ENCODE measurements at regions not wholly inside any gene's neighbourhood (a gene's known extent, or its start where the extent isn't known, plus 50 kb on each side); places are given as distances from the start of the nearest gene placed in this dataset.
A peak's percentile ranks its signal among the peaks of the same experiment; 100 is the strongest.

DNA sequence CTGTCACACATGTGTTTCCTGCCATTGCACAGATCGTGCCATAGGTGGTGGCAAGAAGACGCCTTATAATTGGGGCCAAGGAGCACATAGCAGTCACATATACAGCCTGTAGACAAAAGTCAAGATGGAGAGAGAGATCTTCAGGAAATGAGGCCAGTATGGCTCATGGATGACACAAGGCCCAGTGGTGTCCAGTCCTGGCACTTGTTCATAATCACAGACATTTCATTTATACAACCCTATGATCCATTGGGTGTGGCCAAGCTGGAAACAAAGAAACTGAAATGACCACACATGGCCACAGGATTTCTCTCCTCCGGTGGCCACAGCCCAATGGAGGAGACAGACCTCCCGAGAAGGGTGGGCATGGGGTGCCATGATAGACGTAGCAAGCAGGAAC lies 78.5 kb upstream of the KAZN start:
- Histone ChIP-seq H3K36me3 (ENCODE audit: insufficient read depth, low read length) (no peaks in the 10 kb centered on the region), H3K4me3 (ENCODE audit: low read length) (no peak overlapping the region), H3K9me3 (ENCODE audit: low read length) (no peaks in the 10 kb centered on the region), H3K27me3 (ENCODE audit: insufficient read depth, low read length, poor library complexity, severe bottlenecking) (no peaks in the 10 kb centered on the region), H3K27ac (ENCODE audit: low read depth, low read length) (no peak overlapping the region), H3K4me1 (ENCODE audit: insufficient read depth, low read length) (no peaks in the 10 kb centered on the region)
- Mint-ChIP-seq H3K36me3 (no peaks in the 10 kb centered on the region), H3K9me3 (no peaks in the 10 kb centered on the region), H3K27ac (no peak overlapping the region), H3K27me3 (peaks cover 12% of the 10 kb centered on the region in 2 donors), H3K4me1 (no peaks in the 10 kb centered on the region), H3K4me3 (no peak overlapping the region)
- no peak for DNase-seq
- ChIA-PET POLR2A (no interaction called here), CTCF (no interaction called here)

DNA sequence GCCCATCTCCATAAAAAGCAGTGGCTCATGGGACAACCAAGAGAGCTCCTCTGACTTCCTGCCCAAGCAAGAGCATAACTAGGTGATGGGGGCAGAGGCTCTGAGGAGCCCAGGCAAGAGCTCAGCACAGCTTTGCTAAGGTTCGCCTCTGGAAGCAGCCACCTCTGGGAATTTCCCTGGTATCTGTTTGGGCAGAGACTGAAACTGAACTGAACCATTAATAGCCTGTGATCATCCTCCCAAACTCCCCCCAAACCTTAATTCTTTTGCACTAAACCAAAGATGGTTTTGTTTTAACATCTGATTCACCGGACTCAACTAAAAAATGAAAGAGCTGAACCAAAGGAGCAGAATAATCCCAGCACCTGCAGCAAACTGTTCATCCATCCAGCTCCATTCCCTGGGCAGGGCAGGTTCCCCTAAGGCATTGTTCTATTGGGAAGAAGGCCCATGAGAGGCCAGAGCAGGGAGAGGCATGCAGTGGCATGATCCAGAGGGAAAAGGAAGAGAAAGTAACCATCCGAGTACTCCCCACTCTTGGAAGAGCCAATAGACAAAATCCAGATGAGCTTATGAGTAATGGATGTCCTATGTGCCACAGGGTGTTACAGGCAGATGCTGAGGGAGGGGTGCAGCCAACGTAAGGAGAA lies 77.8 kb upstream of the KAZN start:
- no peaks in the 10 kb centered on the region for H3K36me3 ChIP-seq (ENCODE audit: insufficient read depth, low read length)
- CTCF ChIA-PET = no interaction called here
- no peak overlapping the region for H3K27ac ChIP-seq (ENCODE audit: low read depth, low read length)
- H3K9me3 ChIP-seq (ENCODE audit: low read length) = no peaks in the 10 kb centered on the region
- Mint-ChIP-seq H3K27me3 (peaks cover 12% of the 10 kb centered on the region in 2 donors), H3K9me3 (no peaks in the 10 kb centered on the region), H3K4me1 (no peaks in the 10 kb centered on the region), H3K4me3 (no peak overlapping the region), H3K36me3 (no peaks in the 10 kb centered on the region), H3K27ac (peak overlapping the region in 1 of 8 donors; percentile 84)
- POLR2A ChIA-PET = no interaction called here
- no peaks in the 10 kb centered on the region for H3K27me3 ChIP-seq (ENCODE audit: insufficient read depth, low read length, poor library complexity, severe bottlenecking)
- no peaks in the 10 kb centered on the region for H3K4me1 ChIP-seq (ENCODE audit: insufficient read depth, low read length)
- DNase-seq = no peak
- H3K4me3 ChIP-seq (ENCODE audit: low read length) = no peak overlapping the region

- Histone ChIP-seq H3K36me3 (ENCODE audit: insufficient read depth, low read length) (no peaks in the 10 kb centered on the region), H3K27me3 (ENCODE audit: insufficient read depth, low read length, poor library complexity, severe bottlenecking) (no peaks in the 10 kb centered on the region), H3K4me1 (ENCODE audit: insufficient read depth, low read length) (no peaks in the 10 kb centered on the region), H3K4me3 (ENCODE audit: low read length) (no peak overlapping the region), H3K27ac (ENCODE audit: low read depth, low read length) (no peak overlapping the region), H3K9me3 (ENCODE audit: low read length) (no peaks in the 10 kb centered on the region)
- DNase-seq = no peak
- Mint-ChIP-seq H3K27me3 (peaks cover 9 to 12% of the 10 kb centered on the region in 2 donors), H3K9me3 (no peaks in the 10 kb centered on the region), H3K36me3 (no peaks in the 10 kb centered on the region), H3K27ac (no peak overlapping the region), H3K4me3 (no peak overlapping the region), H3K4me1 (no peaks in the 10 kb centered on the region)
- ChIA-PET CTCF (no interaction called here), POLR2A (no interaction called here)
Observed at GRCh38 chr1:14521622-14522021, 76.9 kb upstream of the KAZN start.

DNA sequence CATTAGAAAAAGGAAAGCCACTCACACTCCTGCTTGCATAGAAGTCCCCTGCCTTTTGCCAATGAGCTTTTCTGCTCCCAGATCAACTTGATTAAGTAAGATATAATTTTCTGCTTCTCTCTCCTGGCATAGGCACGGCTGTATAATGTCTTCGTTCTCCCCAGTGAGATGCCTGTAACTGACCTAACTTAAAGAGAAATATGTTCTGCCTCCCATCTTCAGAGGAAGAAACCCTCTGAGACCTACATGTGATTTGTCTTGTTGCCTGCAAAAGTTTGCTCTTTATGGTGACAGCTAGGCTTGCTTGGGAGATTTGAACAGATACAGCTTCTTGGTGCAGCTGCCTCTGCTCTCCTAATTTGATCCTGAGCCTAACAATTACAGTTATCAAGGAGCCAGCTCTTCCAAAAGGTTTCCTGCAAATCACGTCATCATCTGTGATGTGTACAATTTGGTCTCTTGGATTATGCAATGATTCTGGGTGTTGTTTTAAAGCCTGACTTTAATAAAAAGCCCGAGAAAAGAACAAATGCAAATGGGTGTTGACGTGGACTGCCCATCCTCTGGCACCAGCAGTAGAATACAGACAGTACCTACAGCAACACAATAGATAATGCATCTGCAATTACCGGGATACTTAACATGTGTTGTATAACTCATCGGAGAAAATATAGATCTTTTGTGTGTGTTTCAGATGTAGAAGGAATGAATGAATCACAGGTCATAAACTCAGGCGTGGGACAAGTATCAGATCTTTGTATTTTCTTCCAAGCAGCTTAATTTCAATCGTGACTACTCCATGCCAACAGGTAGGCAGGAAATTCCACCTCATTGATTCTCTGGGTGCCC lies 76.2 kb upstream of the KAZN start:
- H3K27me3 Mint-ChIP-seq = peaks cover 9 to 12% of the 10 kb centered on the region in 2 donors
- Histone ChIP-seq H3K27me3 (ENCODE audit: insufficient read depth, low read length, poor library complexity, severe bottlenecking) (no peaks in the 10 kb centered on the region), H3K4me3 (ENCODE audit: low read length) (no peak overlapping the region), H3K36me3 (ENCODE audit: insufficient read depth, low read length) (no peaks in the 10 kb centered on the region), H3K27ac (ENCODE audit: low read depth, low read length) (no peak overlapping the region), H3K9me3 (ENCODE audit: low read length) (no peaks in the 10 kb centered on the region), H3K4me1 (ENCODE audit: insufficient read depth, low read length) (no peaks in the 10 kb centered on the region)
- H3K4me1 Mint-ChIP-seq = no peaks in the 10 kb centered on the region
- no peaks in the 10 kb centered on the region for H3K9me3 Mint-ChIP-seq
- H3K27ac Mint-ChIP-seq = no peak overlapping the region
- H3K4me3 Mint-ChIP-seq = no peak overlapping the region
- no peaks in the 10 kb centered on the region for H3K36me3 Mint-ChIP-seq
- DNase-seq = no peak
- ChIA-PET POLR2A (no interaction called here), CTCF (no interaction called here)

GRCh38 chr1:14522926-14523241 lies 75.6 kb upstream of the KAZN start:
- no peaks in the 10 kb centered on the region for H3K4me1 ChIP-seq (ENCODE audit: insufficient read depth, low read length)
- H3K36me3 Mint-ChIP-seq = no peaks in the 10 kb centered on the region
- no peaks in the 10 kb centered on the region for H3K36me3 ChIP-seq (ENCODE audit: insufficient read depth, low read length)
- no peaks in the 10 kb centered on the region for H3K4me1 Mint-ChIP-seq
- no peak for DNase-seq
- no peaks in the 10 kb centered on the region for H3K27me3 ChIP-seq (ENCODE audit: insufficient read depth, low read length, poor library complexity, severe bottlenecking)
- no peak overlapping the region for H3K27ac ChIP-seq (ENCODE audit: low read depth, low read length)
- H3K27ac Mint-ChIP-seq = no peak overlapping the region
- no peak overlapping the region for H3K4me3 Mint-ChIP-seq
- peaks cover 9 to 12% of the 10 kb centered on the region in 2 donors for H3K27me3 Mint-ChIP-seq
- ChIA-PET POLR2A (no interaction called here), CTCF (no interaction called here)
- no peak overlapping the region for H3K4me3 ChIP-seq (ENCODE audit: low read length)
- H3K9me3 Mint-ChIP-seq = no peaks in the 10 kb centered on the region
- no peaks in the 10 kb centered on the region for H3K9me3 ChIP-seq (ENCODE audit: low read length)

DNA sequence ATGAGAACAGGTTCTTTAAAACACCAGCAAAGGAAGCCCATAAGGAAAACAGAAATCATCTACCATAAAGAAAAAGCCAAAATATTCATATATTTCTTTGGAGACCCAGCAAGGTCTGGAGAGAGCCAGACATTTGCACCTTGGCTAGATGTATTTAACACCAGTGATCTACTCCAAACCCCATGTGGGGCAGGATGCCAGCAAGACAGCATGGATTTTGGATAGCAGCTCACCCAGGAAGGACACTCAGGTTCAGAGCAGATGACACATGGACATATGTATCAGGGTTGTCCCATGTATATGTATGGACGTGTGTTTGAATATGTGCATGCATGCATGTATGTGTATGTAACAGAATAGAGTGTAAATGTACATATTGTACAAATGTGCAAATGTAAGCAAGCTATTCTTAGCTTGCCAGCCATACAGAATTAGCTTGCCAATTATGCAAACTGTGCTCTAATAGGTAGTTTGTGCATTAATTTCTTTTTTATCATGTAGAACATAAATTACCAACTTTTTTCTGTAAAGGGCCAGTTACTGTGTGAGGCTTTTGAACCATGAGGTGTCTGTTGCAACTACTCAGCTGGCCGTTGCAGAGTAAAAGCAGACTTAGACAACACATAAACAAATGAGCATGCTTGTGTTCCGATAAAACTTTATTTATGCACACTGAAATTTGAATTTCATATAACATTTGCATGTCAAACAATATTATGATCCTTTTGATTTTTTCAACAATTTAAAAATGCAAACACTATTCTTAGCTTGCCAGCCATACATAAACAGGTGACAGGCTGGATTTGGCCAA lies 73.5 kb upstream of the KAZN start:
- H3K27ac ChIP-seq (ENCODE audit: low read depth, low read length) = no peak overlapping the region
- Mint-ChIP-seq H3K4me3 (no peak overlapping the region), H3K36me3 (no peaks in the 10 kb centered on the region), H3K27me3 (peaks cover 7 to 10% of the 10 kb centered on the region in 2 donors), H3K27ac (no peak overlapping the region), H3K4me1 (no peaks in the 10 kb centered on the region), H3K9me3 (peaks cover 0 to 2% (median 0%) of the 10 kb centered on the region in 5 donors)
- ChIA-PET POLR2A (no interaction called here), CTCF (no interaction called here)
- H3K9me3 ChIP-seq (ENCODE audit: low read length) = no peaks in the 10 kb centered on the region
- no peak overlapping the region for H3K4me3 ChIP-seq (ENCODE audit: low read length)
- no peaks in the 10 kb centered on the region for H3K36me3 ChIP-seq (ENCODE audit: insufficient read depth, low read length)
- no peak for DNase-seq
- H3K27me3 ChIP-seq (ENCODE audit: insufficient read depth, low read length, poor library complexity, severe bottlenecking) = no peaks in the 10 kb centered on the region
- H3K4me1 ChIP-seq (ENCODE audit: insufficient read depth, low read length) = no peaks in the 10 kb centered on the region

DNA sequence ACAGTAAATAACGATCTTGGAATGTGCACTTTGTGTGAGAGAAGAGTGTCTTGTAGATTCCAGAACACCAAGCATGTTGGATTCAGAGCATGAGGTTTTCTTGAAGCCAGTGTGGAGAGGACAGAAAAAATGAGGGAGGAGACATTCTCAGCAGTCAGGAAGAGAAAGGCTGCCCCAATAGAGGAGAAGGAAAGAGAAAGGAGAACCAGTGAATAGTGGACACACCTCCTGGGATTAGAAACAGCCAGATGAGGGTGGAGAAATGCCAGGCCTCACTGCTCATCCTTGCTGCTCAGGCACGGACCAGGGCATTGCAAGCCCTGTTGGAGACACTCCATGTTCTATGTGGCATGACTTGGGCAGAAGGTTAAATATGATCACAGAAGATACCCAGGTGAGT lies 69.0 kb upstream of the KAZN start:
- Histone ChIP-seq H3K27me3 (ENCODE audit: insufficient read depth, low read length, poor library complexity, severe bottlenecking) (no peaks in the 10 kb centered on the region), H3K9me3 (ENCODE audit: low read length) (no peaks in the 10 kb centered on the region), H3K36me3 (ENCODE audit: insufficient read depth, low read length) (no peaks in the 10 kb centered on the region), H3K4me1 (ENCODE audit: insufficient read depth, low read length) (no peaks in the 10 kb centered on the region), H3K4me3 (ENCODE audit: low read length) (no peak overlapping the region), H3K27ac (ENCODE audit: low read depth, low read length) (no peak overlapping the region)
- no peak overlapping the region for H3K27ac Mint-ChIP-seq
- no peaks in the 10 kb centered on the region for H3K36me3 Mint-ChIP-seq
- peaks cover 0 to 2% of the 10 kb centered on the region in 2 donors for H3K27me3 Mint-ChIP-seq
- H3K9me3 Mint-ChIP-seq = peaks cover 0 to 2% (median 0%) of the 10 kb centered on the region in 5 donors
- no peaks in the 10 kb centered on the region for H3K4me1 Mint-ChIP-seq
- ChIA-PET CTCF (no interaction called here), POLR2A (no interaction called here)
- no peak overlapping the region for H3K4me3 Mint-ChIP-seq
- DNase-seq = no peak

DNA sequence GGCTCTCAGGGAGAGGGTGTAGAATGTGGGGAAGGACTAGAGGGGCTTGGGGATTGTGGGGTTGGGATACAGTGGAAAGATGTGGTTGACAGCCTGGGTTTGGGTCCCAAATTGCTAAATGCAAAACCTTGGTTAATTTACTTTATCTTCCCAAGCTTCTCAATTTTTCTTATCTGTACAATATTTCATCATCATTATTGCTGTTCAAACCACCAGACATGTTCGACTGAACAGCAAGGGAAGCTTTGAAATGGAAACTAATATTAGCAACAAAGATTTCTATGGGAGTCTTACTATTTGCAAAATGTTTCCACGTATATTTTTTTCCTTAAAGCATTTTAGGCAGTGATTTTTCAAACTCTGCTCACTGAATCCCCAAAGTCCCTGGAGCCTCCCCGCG lies 67.0 kb upstream of the KAZN start:
- H3K4me1 ChIP-seq (ENCODE audit: insufficient read depth, low read length) = no peaks in the 10 kb centered on the region
- Mint-ChIP-seq H3K27me3 (peaks cover 0 to 2% of the 10 kb centered on the region in 2 donors), H3K4me1 (no peaks in the 10 kb centered on the region), H3K9me3 (peaks cover 0 to 2% (median 2%) of the 10 kb centered on the region in 5 donors), H3K27ac (no peak overlapping the region), H3K4me3 (no peak overlapping the region), H3K36me3 (no peaks in the 10 kb centered on the region)
- no peaks in the 10 kb centered on the region for H3K36me3 ChIP-seq (ENCODE audit: insufficient read depth, low read length)
- ChIA-PET CTCF (no interaction called here), POLR2A (no interaction called here)
- no peaks in the 10 kb centered on the region for H3K27me3 ChIP-seq (ENCODE audit: insufficient read depth, low read length, poor library complexity, severe bottlenecking)
- DNase-seq = no peak
- H3K4me3 ChIP-seq (ENCODE audit: low read length) = no peak overlapping the region
- H3K9me3 ChIP-seq (ENCODE audit: low read length) = no peaks in the 10 kb centered on the region
- no peak overlapping the region for H3K27ac ChIP-seq (ENCODE audit: low read depth, low read length)
